Keratinocyte (primary cell): ENCODE measurements at regions not wholly inside any gene's neighbourhood (a gene's known extent, or its start where the extent isn't known, plus 50 kb on each side); places are given as distances from the start of the nearest gene placed in this dataset.

Experiments
- DNase-seq: peaks from one replicate; pipeline ENCODE4 v3.0.0-alpha.2; 2011; ENCODE audit warnings: low read depth, missing footprints, low spot score
- FAIRE-seq: peaks from 2 replicates; lab custom pipeline; 2011; peaks lifted over from hg19 to GRCh38; lab: Jason Lieb, UNC
- H2AFZ ChIP-seq: 2 replicates; pipeline ENCODE4 v1.6.0; 2012; ENCODE audit warnings: low read length, control low read depth, inconsistent platforms; ENCODE audit not compliant: control insufficient read depth
- H3K27ac ChIP-seq: 2 replicates; pipeline ENCODE4 v1.5.1; 2011; ENCODE audit warnings: low read length; ENCODE audit not compliant: control insufficient read depth, insufficient read depth
- H3K27me3 ChIP-seq: 3 replicates; pipeline ENCODE4 v1.6.0; 2011; ENCODE audit warnings: low read length; ENCODE audit not compliant: control insufficient read depth, insufficient read depth; ENCODE audit errors: extremely low read depth
- H3K36me3 ChIP-seq, 2 experiments: 2 replicates in 1 of 2; 3 replicates in 1 of 2; pipeline ENCODE4 v1.5.1; 2011; ENCODE audit warnings: low read length in 2 of 2, mild to moderate bottlenecking in 1 of 2; ENCODE audit not compliant: control insufficient read depth in 2 of 2, insufficient read depth in 2 of 2; ENCODE audit errors: extremely low read depth in 1 of 2
- H3K4me1 ChIP-seq: 3 replicates; pipeline ENCODE4 v1.5.1; 2011; ENCODE audit warnings: low read length; ENCODE audit not compliant: control insufficient read depth, insufficient read depth; ENCODE audit errors: extremely low read depth
- H3K4me2 ChIP-seq: 3 replicates; pipeline ENCODE4 v1.6.0; 2011; ENCODE audit warnings: low read depth, low read length; ENCODE audit not compliant: control insufficient read depth, insufficient read depth; ENCODE audit errors: extremely low read depth
- H3K4me3 ChIP-seq, 3 experiments: fragments of 200-600 bp in 1 of 3; sonication (generic) in 1 of 3; 2 replicates in 2 of 3; 3 replicates in 1 of 3; pipeline ENCODE4 v1.5.1; 2011 to 2016; ENCODE audit warnings: low read length in 3 of 3, mild to moderate bottlenecking in 3 of 3, control low read depth in 2 of 3, inconsistent platforms in 1 of 3, low read depth in 1 of 3, mixed read lengths in 1 of 3, mixed run types in 1 of 3, moderate library complexity in 1 of 3; ENCODE audit not compliant: control insufficient read depth in 2 of 3, insufficient read depth in 2 of 3; ENCODE audit errors: extremely low read depth in 1 of 3
- H3K79me2 ChIP-seq: 2 replicates; pipeline ENCODE4 v1.6.0; 2012; ENCODE audit warnings: low read length; ENCODE audit not compliant: control insufficient read depth, insufficient read depth
- H3K9ac ChIP-seq: 3 replicates; pipeline ENCODE4 v1.6.0; 2011; ENCODE audit warnings: low read length; ENCODE audit not compliant: control insufficient read depth, insufficient read depth; ENCODE audit errors: extremely low read depth
- H3K9me1 ChIP-seq: 3 replicates; pipeline ENCODE4 v1.6.0; 2011; ENCODE audit warnings: low read length; ENCODE audit not compliant: control insufficient read depth, insufficient read depth; ENCODE audit errors: extremely low read depth
- H3K9me3 ChIP-seq: 2 replicates; pipeline ENCODE4 v1.5.1; 2012; ENCODE audit warnings: low read depth, low read length; ENCODE audit not compliant: control insufficient read depth
- H4K20me1 ChIP-seq: 3 replicates; pipeline ENCODE4 v1.6.0; 2011; ENCODE audit warnings: low read length; ENCODE audit not compliant: control insufficient read depth, insufficient read depth; ENCODE audit errors: extremely low read depth
- CTCF ChIP-seq, 3 experiments: IDR thresholded peaks in 1 of 3; conservative IDR thresholded peaks in 1 of 3; optimal IDR thresholded peaks in 1 of 3; 2 replicates in 2 of 3; 3 replicates in 1 of 3; pipeline versions ENCODE3 to v1.5.1; 2011; ENCODE audit warnings: low read length in 3 of 3, mild to moderate bottlenecking in 3 of 3, moderate library complexity in 2 of 3, control low read depth in 1 of 3, inconsistent platforms in 1 of 3; ENCODE audit not compliant: insufficient read depth in 2 of 3; ENCODE audit errors: extremely low read depth in 1 of 3
- EZH2 ChIP-seq: IDR thresholded peaks from one replicate; pipeline ENCODE4 v1.6.1; 2012; ENCODE audit warnings: inconsistent platforms, mild to moderate bottlenecking, low read length, moderate library complexity
- dilution Hi-C: fragments of 300-500 bp; cut with MboI; formaldehyde crosslinking; loops from one replicate; pipeline ENCODE4 v1.7.0; 2020; ENCODE audit warnings: low sequenced_read_pairs; ENCODE audit not compliant: extremely low pct_ligation_motif_present

GRCh38 chr7:49158321-49158720 is 234.0 kb downstream of the CDC14C start:
- no peaks in the 10 kb centered on the region for H4K20me1 ChIP-seq
- FAIRE-seq, result no peak
- H3K4me1 ChIP-seq, result no peaks in the 10 kb centered on the region
- no peak overlapping the region for H3K9ac ChIP-seq
- no peaks in the 10 kb centered on the region for H3K9me1 ChIP-seq
- H3K79me2 ChIP-seq, result no peaks in the 10 kb centered on the region
- no peak overlapping the region for H2AFZ ChIP-seq
- H3K36me3 ChIP-seq, result no peaks in the 10 kb centered on the region
- TF ChIP-seq CTCF (optimal IDR thresholded peaks at IDR 0.05 in 1 of 3, IDR thresholded peaks at IDR 0.05 in 1 of 3, conservative IDR thresholded peaks at IDR 0.05 in 1 of 3; ENCODE audit: extremely low read depth in 1 of 3, insufficient read depth in 2 of 3, low read length in 3 of 3), result no peak
- no peak for TF ChIP-seq EZH2
- no peak overlapping the region for H3K4me2 ChIP-seq
- no peak for DNase-seq
- H3K27ac ChIP-seq, result no peak overlapping the region
- no peaks in the 10 kb centered on the region for H3K9me3 ChIP-seq
- no peak overlapping the region for H3K4me3 ChIP-seq
- dilution Hi-C loops, result no loop called here
- H3K27me3 ChIP-seq, result no peaks in the 10 kb centered on the region

GRCh38 chr7:49159536-49159935 is 235.2 kb downstream of the CDC14C start:
- H3K4me3 ChIP-seq, result no peak overlapping the region
- H3K27me3 ChIP-seq, result no peaks in the 10 kb centered on the region
- no peak overlapping the region for H3K9ac ChIP-seq
- H3K9me1 ChIP-seq, result no peaks in the 10 kb centered on the region
- no peaks in the 10 kb centered on the region for H3K9me3 ChIP-seq
- TF ChIP-seq EZH2 (no peak), CTCF (optimal IDR thresholded peaks at IDR 0.05 in 1 of 3, IDR thresholded peaks at IDR 0.05 in 1 of 3, conservative IDR thresholded peaks at IDR 0.05 in 1 of 3; ENCODE audit: extremely low read depth in 1 of 3, insufficient read depth in 2 of 3, low read length in 3 of 3) (no peak)
- H3K79me2 ChIP-seq, result no peaks in the 10 kb centered on the region
- DNase-seq (no peak), FAIRE-seq (no peak)
- no peaks in the 10 kb centered on the region for H4K20me1 ChIP-seq
- H3K36me3 ChIP-seq, result no peaks in the 10 kb centered on the region
- dilution Hi-C loops, result no loop called here
- H3K27ac ChIP-seq, result no peak overlapping the region
- H3K4me1 ChIP-seq, result no peaks in the 10 kb centered on the region
- H2AFZ ChIP-seq, result no peak overlapping the region
- no peak overlapping the region for H3K4me2 ChIP-seq
